HCT116 (cell line): ENCODE measurements at regions not wholly inside any gene's neighbourhood (a gene's known extent, or its start where the extent isn't known, plus 50 kb on each side); places are given as distances from the start of the nearest gene placed in this dataset.

Experiments used
- ATAC-seq: fragments of 200-7000 bp; cut with Tn5 transposase; 2 replicates; pipeline ENCODE4 v1.9.1; 2020; ENCODE audit warnings: mild to moderate bottlenecking, moderate library complexity
- BruUV-seq: library from RNA; stranded (reverse); fragments of 400-500 nt; replicated peaks from 2 replicates; lab custom pipeline; 2021; lab: Mats Ljungman, UMichigan
- CTCF ChIA-PET: fragments of 300-600 bp; sonication (Branson Sonifier 250); formaldehyde crosslinking; loops from one replicate; lab custom pipeline; 2021; ENCODE audit warnings: antibody characterized with exemption; lab: Charles Lee
- POLR2A ChIA-PET: fragments of 300-600, 350-600 bp; sonication (Branson Sonifier 250); formaldehyde crosslinking; loops from one replicate; lab custom pipeline; 2021; ENCODE audit warnings: antibody characterized with exemption; lab: Charles Lee
- RAD21 ChIA-PET, 2 experiments: fragments of 300-600 bp; sonication (Branson Sonifier 250); formaldehyde crosslinking; loops; one replicate each; lab custom pipeline; 2023; ENCODE audit warnings: low total read pairs in 2 of 2; ENCODE audit not compliant: uncharacterized antibody in 2 of 2, unreplicated experiment in 2 of 2, low non-redundant PET in 1 of 2; lab: Charles Lee
- DNase-seq: peaks from one replicate; pipeline ENCODE4 v3.0.0-alpha.2; 2010; ENCODE audit warnings: low read depth, low spot score
- H2AFZ ChIP-seq: fragments of 200-600 bp; shearing (Covaris generic), sonication (generic); 2 replicates; pipeline ENCODE4 v1.6.1; 2017; ENCODE audit warnings: low read depth, mixed run types, mixed read lengths, antibody characterized with exemption, low read length; ENCODE audit not compliant: poor library complexity, severe bottlenecking
- H3K27ac ChIP-seq: 2 replicates; pipeline ENCODE4 v1.5.1; 2012; ENCODE audit warnings: low read depth, low read length
- H3K27me3 ChIP-seq: fragments of 200-600 bp; sonication (generic); 2 replicates; pipeline ENCODE4 v1.6.1; 2016; ENCODE audit warnings: mixed run types, low read length, mixed read lengths; ENCODE audit not compliant: insufficient read depth
- H3K36me3 ChIP-seq, 2 experiments: fragments of 200-500 bp in 1 of 2; fragments of 200-600 bp in 1 of 2; sonication (Bioruptor generic) in 1 of 2; sonication (generic) in 1 of 2; 2 replicates each; pipeline versions ENCODE4 v1.5.1 to v1.6.1; 2014 to 2016; ENCODE audit warnings: low read length in 2 of 2, inconsistent platforms in 1 of 2, mixed read lengths in 1 of 2, mixed run types in 1 of 2; ENCODE audit not compliant: insufficient read depth in 2 of 2, control insufficient read depth in 1 of 2
- H3K4me1 ChIP-seq, 2 experiments: fragments of 200-600 bp in 1 of 2; sonication (generic) in 1 of 2; 2 replicates each; pipeline versions ENCODE4 v1.5.1 to v1.6.1; 2012 to 2017; ENCODE audit warnings: low read length in 2 of 2, inconsistent platforms in 1 of 2, mild to moderate bottlenecking in 1 of 2, mixed read lengths in 1 of 2, mixed run types in 1 of 2, moderate library complexity in 1 of 2; ENCODE audit not compliant: insufficient read depth in 2 of 2, control insufficient read depth in 1 of 2
- H3K4me2 ChIP-seq: fragments of 200-600 bp; sonication (generic); 2 replicates; pipeline ENCODE4 v1.6.1; 2017; ENCODE audit warnings: mixed run types, low read length, mixed read lengths
- H3K4me3 ChIP-seq, 2 experiments: fragments of 200-600 bp in 1 of 2; sonication (generic) in 1 of 2; replicated peaks in 1 of 2; 2 replicates each; pipeline ENCODE4 v1.5.1; 2011 to 2016; ENCODE audit warnings: low read length in 2 of 2, control low read depth in 1 of 2, low read depth in 1 of 2, mild to moderate bottlenecking in 1 of 2, mixed read lengths in 1 of 2, mixed run types in 1 of 2
- H3K79me2 ChIP-seq: fragments of 200-600 bp; sonication (generic); 2 replicates; pipeline ENCODE4 v1.6.1; 2017; ENCODE audit warnings: mild to moderate bottlenecking, mixed run types, low read length, moderate library complexity, mixed read lengths; ENCODE audit not compliant: insufficient read depth
- H3K9ac ChIP-seq: fragments of 200-600 bp; sonication (generic); 2 replicates; pipeline ENCODE4 v1.6.1; 2016; ENCODE audit warnings: low read length, mixed read lengths
- H3K9me2 ChIP-seq: fragments of 200-600 bp; sonication (generic), shearing (Covaris generic); 2 replicates; pipeline ENCODE4 v1.6.1; 2017; ENCODE audit warnings: mixed run types, mild to moderate bottlenecking, moderate library complexity; ENCODE audit not compliant: insufficient read depth
- H3K9me3 ChIP-seq, 2 experiments: fragments of 200-500 bp in 1 of 2; fragments of 200-600 bp in 1 of 2; sonication (Bioruptor generic) in 1 of 2; sonication (generic) in 1 of 2; 2 replicates each; pipeline ENCODE4 v1.6.1; 2014 to 2017; ENCODE audit warnings: low read length in 2 of 2, mixed read lengths in 2 of 2, inconsistent platforms in 1 of 2, low read depth in 1 of 2, mild to moderate bottlenecking in 1 of 2, mixed run types in 1 of 2, moderate library complexity in 1 of 2; ENCODE audit not compliant: control insufficient read depth in 1 of 2, insufficient read depth in 1 of 2
- H4K20me1 ChIP-seq: fragments of 200-600 bp; sonication (generic), shearing (Covaris generic); 2 replicates; pipeline ENCODE4 v1.6.1; 2017; ENCODE audit warnings: mixed run types, mild to moderate bottlenecking, moderate library complexity; ENCODE audit not compliant: insufficient read depth
- ATF3 ChIP-seq: IDR thresholded peaks from 2 replicates; pipeline ENCODE4 v1.6.1; 2012
- EGR1 ChIP-seq: IDR thresholded peaks from 2 replicates; pipeline ENCODE4 v1.6.1; 2012; ENCODE audit warnings: low read depth
- ELF1 ChIP-seq: IDR thresholded peaks from 2 replicates; pipeline ENCODE4 v1.6.1; 2012; ENCODE audit warnings: low read depth, borderline replicate concordance
- EZH2phosphoT487 ChIP-seq: fragments of 200-600 bp; IDR thresholded peaks from 2 replicates; pipeline ENCODE4 v1.6.1; 2018; ENCODE audit warnings: antibody characterized with exemption, borderline replicate concordance
- FOSL1 ChIP-seq: IDR thresholded peaks from 2 replicates; pipeline ENCODE4 v1.6.1; 2012; ENCODE audit warnings: low read depth
- JUND ChIP-seq: IDR thresholded peaks from 2 replicates; pipeline ENCODE4 v1.6.1; 2012
- POLR2AphosphoS5 ChIP-seq: IDR thresholded peaks from 2 replicates; pipeline ENCODE4 v1.6.1; 2011; ENCODE audit warnings: mild to moderate bottlenecking, low read depth, low read length, moderate library complexity
- RAD21 ChIP-seq: IDR thresholded peaks from 2 replicates; pipeline ENCODE4 v1.6.1; 2012; ENCODE audit warnings: low read depth, mild to moderate bottlenecking
- SIN3A ChIP-seq: IDR thresholded peaks from 2 replicates; pipeline ENCODE4 v1.6.1; 2012; ENCODE audit warnings: low read depth
- TCF7L2 ChIP-seq: IDR thresholded peaks from 2 replicates; pipeline ENCODE4 v1.7.0; 2011; ENCODE audit warnings: borderline replicate concordance, inconsistent platforms; ENCODE audit not compliant: insufficient read depth, insufficient read length; ENCODE audit errors: extremely low read depth
- YY1 ChIP-seq: IDR thresholded peaks from 2 replicates; pipeline ENCODE4 v1.6.1; 2011; ENCODE audit warnings: low read length, low read depth, moderate library complexity, mild to moderate bottlenecking; ENCODE audit not compliant: insufficient replicate concordance; ENCODE audit errors: extremely low read depth
- intact Hi-C: fragments of 100-400 bp; cut with micrococcal nuclease; formaldehyde crosslinking; loops from 2 replicates; pipeline ENCODE4 v1.10.0; 2022
- TF ChIP-seq, protein P1 (sequence below): IDR thresholded peaks from 2 replicates; pipeline ENCODE4 v1.6.1; 2011; ENCODE audit warnings: mild to moderate bottlenecking, low read length, moderate library complexity; ENCODE audit not compliant: insufficient replicate concordance; ENCODE audit errors: extremely low read depth
- TF ChIP-seq, protein P2 (sequence below): IDR thresholded peaks from 2 replicates; pipeline ENCODE4 v1.6.1; 2012

GRCh38 chr1:187624812-187625545 lies 796.2 kb downstream of the PLA2G4A start (continued):
- TF ChIP-seq YY1 (no peak), EGR1 (no peak)
- TF ChIP-seq, all 23 proteins: peak for 0

DNA sequence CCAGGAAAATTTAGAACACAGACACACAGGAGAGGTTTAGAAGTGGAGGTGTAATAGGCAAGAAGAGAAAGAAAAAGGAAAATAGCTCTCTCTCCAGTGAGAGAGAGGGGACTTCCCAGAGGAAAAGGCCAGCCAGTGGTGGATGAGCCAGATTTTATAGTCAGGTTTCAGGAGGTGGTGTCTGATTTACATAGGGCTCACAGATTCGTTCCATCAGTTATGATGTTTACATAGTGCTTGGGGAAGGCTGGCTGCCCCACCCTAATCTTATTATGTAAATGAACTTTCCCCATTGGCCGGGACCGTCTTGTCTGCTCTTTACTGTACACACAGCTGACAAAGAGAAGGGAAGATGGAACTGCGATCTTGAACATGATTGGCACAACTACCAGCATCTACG lies 797.3 kb downstream of the PLA2G4A start:
- ChIA-PET CTCF (no interaction called here), RAD21 (no interaction called here), POLR2A (no interaction called here)
- ATAC-seq (no peak), DNase-seq (no peak)
- H3K4me1 ChIP-seq: no peaks in the 10 kb centered on the region
- H3K79me2 ChIP-seq: no peaks in the 10 kb centered on the region
- H3K4me2 ChIP-seq: no peak overlapping the region
- no peak overlapping the region for H3K27ac ChIP-seq
- H4K20me1 ChIP-seq: no peaks in the 10 kb centered on the region
- no peak overlapping the region for H3K4me3 ChIP-seq
- BruUV-seq: no TSS peak
- intact Hi-C loops: no loop called here
- no peaks in the 10 kb centered on the region for H3K36me3 ChIP-seq
- TF ChIP-seq, protein P1, sequence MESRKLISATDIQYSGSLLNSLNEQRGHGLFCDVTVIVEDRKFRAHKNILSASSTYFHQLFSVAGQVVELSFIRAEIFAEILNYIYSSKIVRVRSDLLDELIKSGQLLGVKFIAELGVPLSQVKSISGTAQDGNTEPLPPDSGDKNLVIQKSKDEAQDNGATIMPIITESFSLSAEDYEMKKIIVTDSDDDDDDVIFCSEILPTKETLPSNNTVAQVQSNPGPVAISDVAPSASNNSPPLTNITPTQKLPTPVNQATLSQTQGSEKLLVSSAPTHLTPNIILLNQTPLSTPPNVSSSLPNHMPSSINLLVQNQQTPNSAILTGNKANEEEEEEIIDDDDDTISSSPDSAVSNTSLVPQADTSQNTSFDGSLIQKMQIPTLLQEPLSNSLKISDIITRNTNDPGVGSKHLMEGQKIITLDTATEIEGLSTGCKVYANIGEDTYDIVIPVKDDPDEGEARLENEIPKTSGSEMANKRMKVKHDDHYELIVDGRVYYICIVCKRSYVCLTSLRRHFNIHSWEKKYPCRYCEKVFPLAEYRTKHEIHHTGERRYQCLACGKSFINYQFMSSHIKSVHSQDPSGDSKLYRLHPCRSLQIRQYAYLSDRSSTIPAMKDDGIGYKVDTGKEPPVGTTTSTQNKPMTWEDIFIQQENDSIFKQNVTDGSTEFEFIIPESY: no peak
- TF ChIP-seq ATF3 (no peak), EZH2phosphoT487 (no peak), EGR1 (no peak), JUND (no peak), YY1 (no peak), RAD21 (no peak), FOSL1 (no peak), TCF7L2 (no peak), SIN3A (no peak), ELF1 (no peak), POLR2AphosphoS5 (no peak)
- TF ChIP-seq, protein P2, sequence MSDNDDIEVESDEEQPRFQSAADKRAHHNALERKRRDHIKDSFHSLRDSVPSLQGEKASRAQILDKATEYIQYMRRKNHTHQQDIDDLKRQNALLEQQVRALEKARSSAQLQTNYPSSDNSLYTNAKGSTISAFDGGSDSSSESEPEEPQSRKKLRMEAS: no peak
- H3K9me2 ChIP-seq: no peaks in the 10 kb centered on the region
- H2AFZ ChIP-seq: no peak overlapping the region
- H3K27me3 ChIP-seq: no peaks in the 10 kb centered on the region
- H3K9me3 ChIP-seq: peaks cover 0 to 4% of the 10 kb centered on the region in 2 experiments; a peak in 1 of 4 replicates
- no peak overlapping the region for H3K9ac ChIP-seq
